Loucy (cell line): ENCODE measurements at regions not wholly inside any gene's neighbourhood (a gene's known extent, or its start where the extent isn't known, plus 50 kb on each side); places are given as distances from the start of the nearest gene placed in this dataset.

Experiments used
- EZH2phosphoT487 ChIP-seq: fragments of 200-600 bp; IDR thresholded peaks from 2 replicates; pipeline ENCODE4 v1.6.1; 2018; ENCODE audit warnings: antibody characterized with exemption, mild to moderate bottlenecking, moderate library complexity, borderline replicate concordance
- TF ChIP-seq, protein P1 (sequence below): fragments of 200-600 bp; sonication (generic); conservative IDR thresholded peaks from 2 replicates; pipeline ENCODE4 v1.5.1; 2014; ENCODE audit warnings: mild to moderate bottlenecking, antibody characterized with exemption, low read length

DNA sequence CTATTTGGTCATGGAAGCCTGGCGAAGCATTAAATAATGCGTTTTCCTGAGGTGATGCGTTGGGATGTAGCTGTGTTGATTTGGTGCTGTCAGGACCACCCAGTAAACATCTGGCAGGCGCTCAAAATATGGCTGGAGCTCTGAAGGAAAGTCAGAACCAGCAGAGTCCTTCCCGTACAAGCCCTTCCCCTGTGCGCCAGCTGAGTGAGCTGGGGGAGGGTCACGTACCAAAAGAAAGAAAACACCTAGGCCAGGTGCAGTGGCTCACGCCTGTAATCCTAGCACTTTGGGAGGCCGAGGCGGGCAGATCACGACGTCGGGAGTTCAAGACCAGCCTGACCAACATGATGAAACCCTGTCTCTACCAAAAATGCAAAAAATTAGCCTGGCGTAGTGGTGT is 55.6 kb upstream of the CECR2 start:
- TF ChIP-seq, protein P1, sequence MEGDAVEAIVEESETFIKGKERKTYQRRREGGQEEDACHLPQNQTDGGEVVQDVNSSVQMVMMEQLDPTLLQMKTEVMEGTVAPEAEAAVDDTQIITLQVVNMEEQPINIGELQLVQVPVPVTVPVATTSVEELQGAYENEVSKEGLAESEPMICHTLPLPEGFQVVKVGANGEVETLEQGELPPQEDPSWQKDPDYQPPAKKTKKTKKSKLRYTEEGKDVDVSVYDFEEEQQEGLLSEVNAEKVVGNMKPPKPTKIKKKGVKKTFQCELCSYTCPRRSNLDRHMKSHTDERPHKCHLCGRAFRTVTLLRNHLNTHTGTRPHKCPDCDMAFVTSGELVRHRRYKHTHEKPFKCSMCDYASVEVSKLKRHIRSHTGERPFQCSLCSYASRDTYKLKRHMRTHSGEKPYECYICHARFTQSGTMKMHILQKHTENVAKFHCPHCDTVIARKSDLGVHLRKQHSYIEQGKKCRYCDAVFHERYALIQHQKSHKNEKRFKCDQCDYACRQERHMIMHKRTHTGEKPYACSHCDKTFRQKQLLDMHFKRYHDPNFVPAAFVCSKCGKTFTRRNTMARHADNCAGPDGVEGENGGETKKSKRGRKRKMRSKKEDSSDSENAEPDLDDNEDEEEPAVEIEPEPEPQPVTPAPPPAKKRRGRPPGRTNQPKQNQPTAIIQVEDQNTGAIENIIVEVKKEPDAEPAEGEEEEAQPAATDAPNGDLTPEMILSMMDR: no peak
- TF ChIP-seq EZH2phosphoT487: no peak
